A673 (cell line): ENCODE measurements at regions not wholly inside any gene's neighbourhood (a gene's known extent, or its start where the extent isn't known, plus 50 kb on each side); places are given as distances from the start of the nearest gene placed in this dataset.

Experiments used
- EZH2 ChIP-seq: fragments of 200-600 bp; sonication (generic); IDR thresholded peaks from 2 replicates; pipeline ENCODE4 v1.6.1; 2017; ENCODE audit warnings: borderline replicate concordance, low read depth, mild to moderate bottlenecking, mixed read lengths, antibody characterized with exemption, low read length; ENCODE audit not compliant: poor library complexity, severe bottlenecking
- TF ChIP-seq, protein P1 (sequence below): fragments of 300-800, 200-600 bp; sonication (generic); conservative IDR thresholded peaks from 2 replicates; pipeline ENCODE4 v1.5.1; 2017; ENCODE audit warnings: low read depth, mild to moderate bottlenecking, antibody characterized with exemption, low read length, moderate library complexity, mixed read lengths

- TF ChIP-seq, protein P1, sequence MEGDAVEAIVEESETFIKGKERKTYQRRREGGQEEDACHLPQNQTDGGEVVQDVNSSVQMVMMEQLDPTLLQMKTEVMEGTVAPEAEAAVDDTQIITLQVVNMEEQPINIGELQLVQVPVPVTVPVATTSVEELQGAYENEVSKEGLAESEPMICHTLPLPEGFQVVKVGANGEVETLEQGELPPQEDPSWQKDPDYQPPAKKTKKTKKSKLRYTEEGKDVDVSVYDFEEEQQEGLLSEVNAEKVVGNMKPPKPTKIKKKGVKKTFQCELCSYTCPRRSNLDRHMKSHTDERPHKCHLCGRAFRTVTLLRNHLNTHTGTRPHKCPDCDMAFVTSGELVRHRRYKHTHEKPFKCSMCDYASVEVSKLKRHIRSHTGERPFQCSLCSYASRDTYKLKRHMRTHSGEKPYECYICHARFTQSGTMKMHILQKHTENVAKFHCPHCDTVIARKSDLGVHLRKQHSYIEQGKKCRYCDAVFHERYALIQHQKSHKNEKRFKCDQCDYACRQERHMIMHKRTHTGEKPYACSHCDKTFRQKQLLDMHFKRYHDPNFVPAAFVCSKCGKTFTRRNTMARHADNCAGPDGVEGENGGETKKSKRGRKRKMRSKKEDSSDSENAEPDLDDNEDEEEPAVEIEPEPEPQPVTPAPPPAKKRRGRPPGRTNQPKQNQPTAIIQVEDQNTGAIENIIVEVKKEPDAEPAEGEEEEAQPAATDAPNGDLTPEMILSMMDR = no peak
- TF ChIP-seq EZH2 = no peak
These were observed 112.3 kb downstream of the ZFAND4 start for GRCh38 chr10:45560262-45560661.
